Activated naive CD8-positive, alpha-beta T cell treated with anti-CD3 and anti-CD28 coated beads, Interleukin-2, amount 50 U/mL, for 24 hours (primary cell): ENCODE measurements at regions not wholly inside any gene's neighbourhood (a gene's known extent, or its start where the extent isn't known, plus 50 kb on each side); places are given as distances from the start of the nearest gene placed in this dataset.

Experiments
- ATAC-seq: fragments of 150-1000 bp; cut with Tn5 transposase; one replicate; pipeline ENCODE4 v1.10.0; 2021
- DNase-seq: peaks from one replicate; pipeline ENCODE4 v3.0.0; 2021
- H3K27ac Mint-ChIP-seq: one replicate; pipeline ENCODE4 v1.8.0; 2021; ENCODE audit warnings: mild to moderate bottlenecking, mixed read lengths
- H3K27me3 Mint-ChIP-seq: one replicate; pipeline ENCODE4 v1.8.0; 2021; ENCODE audit warnings: mixed read lengths
- H3K36me3 Mint-ChIP-seq: one replicate; pipeline ENCODE4 v1.8.0; 2021; ENCODE audit warnings: low read depth, mixed read lengths
- H3K4me1 Mint-ChIP-seq: one replicate; pipeline ENCODE4 v1.8.0; 2021; ENCODE audit warnings: mixed read lengths
- H3K4me3 Mint-ChIP-seq: one replicate; pipeline ENCODE4 v1.8.0; 2021; ENCODE audit warnings: mild to moderate bottlenecking, moderate library complexity, mixed read lengths
- H3K9me3 Mint-ChIP-seq: one replicate; pipeline ENCODE4 v1.8.0; 2021; ENCODE audit warnings: mixed read lengths

- H3K27ac Mint-ChIP-seq: no peak overlapping the region
- H3K4me3 Mint-ChIP-seq: no peak overlapping the region
- H3K4me1 Mint-ChIP-seq: no peaks in the 10 kb centered on the region
- H3K36me3 Mint-ChIP-seq: peaks cover 1% of the 10 kb centered on the region
- DNase-seq: no peak
- H3K27me3 Mint-ChIP-seq: peaks cover 2% of the 10 kb centered on the region
- no peaks in the 10 kb centered on the region for H3K9me3 Mint-ChIP-seq
- no peak for ATAC-seq
Observed at GRCh38 chr15:100737214-100737613, 134.8 kb downstream of the ASB7 start.

GRCh38 chr15:100738614-100739013 is 136.2 kb downstream of the ASB7 start:
- Mint-ChIP-seq H3K4me3 (no peak overlapping the region), H3K9me3 (no peaks in the 10 kb centered on the region)

GRCh38 chr15:100740138-100740537 is 137.7 kb downstream of the ASB7 start:
- H3K4me3 Mint-ChIP-seq: no peak overlapping the region
- ATAC-seq (no peak), DNase-seq (no peak)
- no peaks in the 10 kb centered on the region for H3K9me3 Mint-ChIP-seq
- H3K4me1 Mint-ChIP-seq: no peaks in the 10 kb centered on the region
- H3K27ac Mint-ChIP-seq: no peak overlapping the region
- no peaks in the 10 kb centered on the region for H3K36me3 Mint-ChIP-seq
- peaks cover 12% of the 10 kb centered on the region for H3K27me3 Mint-ChIP-seq

More at GRCh38 chr15:100738614-100739013, 136.2 kb downstream of the ASB7 start:
- Mint-ChIP-seq H3K27ac (no peak overlapping the region), H3K27me3 (peaks cover 6% of the 10 kb centered on the region), H3K36me3 (peaks cover 1% of the 10 kb centered on the region), H3K4me1 (no peaks in the 10 kb centered on the region)
- ATAC-seq (no peak), DNase-seq (no peak)

- Mint-ChIP-seq H3K36me3 (peaks cover 2% of the 10 kb centered on the region), H3K27me3 (peaks cover 19% of the 10 kb centered on the region), H3K4me3 (no peak overlapping the region), H3K27ac (no peak overlapping the region), H3K4me1 (no peaks in the 10 kb centered on the region), H3K9me3 (peaks cover 12% of the 10 kb centered on the region)
- no peak for DNase-seq
- ATAC-seq: no peak
Observed at GRCh38 chr15:100751585-100751984, 128.0 kb upstream of the ALDH1A3 start.

DNA sequence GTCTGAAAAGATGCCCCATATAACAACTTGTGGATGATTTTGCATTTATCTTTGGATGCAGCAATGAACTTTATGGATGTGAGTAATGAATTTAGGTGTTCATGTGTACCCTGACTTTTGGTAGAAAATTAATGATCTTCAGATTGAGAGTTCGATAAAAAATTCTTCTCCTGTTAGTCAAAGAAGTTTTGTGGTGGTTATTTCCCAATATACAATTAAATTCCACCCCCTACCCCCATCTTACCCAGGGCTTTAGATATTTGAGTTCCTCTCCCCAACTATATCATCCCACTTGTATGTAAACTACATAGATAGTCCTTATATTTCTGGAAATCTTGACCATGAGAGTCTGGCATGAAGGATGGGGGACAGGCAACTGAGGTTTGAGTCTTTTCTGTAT is 126.1 kb upstream of the ALDH1A3 start:
- no peaks in the 10 kb centered on the region for H3K9me3 Mint-ChIP-seq
- no peaks in the 10 kb centered on the region for H3K36me3 Mint-ChIP-seq
- H3K27me3 Mint-ChIP-seq: peaks cover 21% of the 10 kb centered on the region
- no peak overlapping the region for H3K27ac Mint-ChIP-seq
- H3K4me3 Mint-ChIP-seq: no peak overlapping the region
- ATAC-seq (no peak), DNase-seq (no peak)
- no peaks in the 10 kb centered on the region for H3K4me1 Mint-ChIP-seq

- Mint-ChIP-seq H3K4me3 (no peak overlapping the region), H3K36me3 (no peaks in the 10 kb centered on the region), H3K27me3 (peaks cover 28% of the 10 kb centered on the region), H3K9me3 (no peaks in the 10 kb centered on the region), H3K4me1 (no peaks in the 10 kb centered on the region), H3K27ac (no peak overlapping the region)
- DNase-seq (no peak), ATAC-seq (no peak)
Observed at GRCh38 chr15:100757661-100758060, 122.0 kb upstream of the ALDH1A3 start.

DNA sequence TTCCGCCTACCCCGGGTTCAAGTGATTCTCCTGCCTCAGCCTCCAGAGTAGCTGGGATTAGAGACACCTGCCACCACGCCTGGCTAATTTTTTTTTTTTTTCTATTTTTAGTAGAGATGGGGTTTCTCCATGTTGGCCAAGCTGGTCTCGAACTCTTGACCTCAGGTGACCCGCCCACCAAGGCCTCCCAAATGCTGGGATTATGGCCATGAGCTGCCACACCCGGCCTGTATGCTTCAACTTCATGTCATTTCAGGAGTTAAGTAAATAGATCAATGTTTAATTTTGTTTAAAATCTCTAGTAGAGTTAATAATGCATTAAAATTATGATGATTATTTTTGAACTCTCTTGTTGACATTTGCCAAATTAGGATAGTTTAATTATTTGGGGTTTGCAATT is 121.1 kb upstream of the ALDH1A3 start:
- H3K27ac Mint-ChIP-seq: no peak overlapping the region
- DNase-seq: no peak
- H3K27me3 Mint-ChIP-seq: peaks cover 25% of the 10 kb centered on the region
- H3K4me1 Mint-ChIP-seq: no peaks in the 10 kb centered on the region
- H3K9me3 Mint-ChIP-seq: no peaks in the 10 kb centered on the region
- no peak for ATAC-seq
- no peaks in the 10 kb centered on the region for H3K36me3 Mint-ChIP-seq
- H3K4me3 Mint-ChIP-seq: no peak overlapping the region

DNA sequence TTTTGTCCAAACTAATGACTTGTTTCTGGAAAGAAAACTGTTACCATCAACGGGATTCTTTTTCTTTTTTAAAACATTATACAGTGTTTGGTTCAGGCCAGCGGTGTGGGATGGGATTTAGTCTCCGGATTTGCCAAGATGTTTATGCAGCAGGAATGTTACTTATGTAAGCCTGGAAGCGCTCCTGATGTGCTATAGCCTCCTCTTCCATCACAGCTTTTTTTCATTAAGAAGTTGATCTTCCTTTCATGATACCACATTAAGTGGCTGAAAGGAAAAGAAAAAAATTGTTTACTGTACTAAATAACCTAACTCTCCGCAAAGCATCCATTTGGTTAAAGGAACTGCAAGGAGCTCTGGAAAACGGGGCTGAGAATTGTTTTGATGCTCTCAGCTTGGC is 120.5 kb upstream of the ALDH1A3 start:
- no peaks in the 10 kb centered on the region for H3K36me3 Mint-ChIP-seq
- no peaks in the 10 kb centered on the region for H3K4me1 Mint-ChIP-seq
- H3K4me3 Mint-ChIP-seq: no peak overlapping the region
- peaks cover 25% of the 10 kb centered on the region for H3K27me3 Mint-ChIP-seq
- H3K27ac Mint-ChIP-seq: no peak overlapping the region
- DNase-seq (no peak), ATAC-seq (no peak)
- no peaks in the 10 kb centered on the region for H3K9me3 Mint-ChIP-seq

DNA sequence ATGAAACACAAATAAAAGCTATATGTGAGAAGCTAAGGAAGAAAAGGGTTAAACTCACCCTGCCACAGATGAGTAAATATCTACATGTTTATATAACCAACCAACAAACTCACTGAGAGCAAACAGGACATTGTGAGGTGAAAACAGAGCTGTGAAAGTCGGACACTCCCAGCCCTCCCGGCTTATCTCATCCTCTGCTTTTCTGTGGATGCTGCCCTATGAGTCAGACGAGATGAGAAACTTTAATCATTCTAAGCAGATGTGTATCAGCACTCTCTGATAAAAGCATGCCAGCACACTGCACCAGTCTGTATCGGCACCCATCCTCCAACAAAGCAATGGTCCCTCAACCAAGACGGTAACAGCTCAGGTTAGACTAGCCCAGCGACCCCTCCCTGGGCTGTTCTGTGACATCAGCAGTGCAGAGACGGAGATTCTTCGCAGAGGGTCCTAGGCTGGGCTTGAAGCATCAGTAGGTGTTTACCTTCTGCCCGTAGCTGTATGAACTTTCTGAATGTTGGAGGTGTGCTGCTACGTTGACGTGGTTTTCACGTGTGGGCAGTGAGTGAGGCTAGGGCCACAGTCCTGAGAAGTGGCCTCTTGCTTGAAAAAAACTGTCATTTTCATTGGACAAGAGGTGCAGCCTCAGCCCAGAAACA is 119.8 kb upstream of the ALDH1A3 start:
- Mint-ChIP-seq H3K4me3 (no peak overlapping the region), H3K4me1 (no peaks in the 10 kb centered on the region), H3K27ac (no peak overlapping the region), H3K27me3 (peaks cover 25% of the 10 kb centered on the region), H3K36me3 (no peaks in the 10 kb centered on the region), H3K9me3 (no peaks in the 10 kb centered on the region)
- DNase-seq (no peak), ATAC-seq (peak; percentile 71)

DNA sequence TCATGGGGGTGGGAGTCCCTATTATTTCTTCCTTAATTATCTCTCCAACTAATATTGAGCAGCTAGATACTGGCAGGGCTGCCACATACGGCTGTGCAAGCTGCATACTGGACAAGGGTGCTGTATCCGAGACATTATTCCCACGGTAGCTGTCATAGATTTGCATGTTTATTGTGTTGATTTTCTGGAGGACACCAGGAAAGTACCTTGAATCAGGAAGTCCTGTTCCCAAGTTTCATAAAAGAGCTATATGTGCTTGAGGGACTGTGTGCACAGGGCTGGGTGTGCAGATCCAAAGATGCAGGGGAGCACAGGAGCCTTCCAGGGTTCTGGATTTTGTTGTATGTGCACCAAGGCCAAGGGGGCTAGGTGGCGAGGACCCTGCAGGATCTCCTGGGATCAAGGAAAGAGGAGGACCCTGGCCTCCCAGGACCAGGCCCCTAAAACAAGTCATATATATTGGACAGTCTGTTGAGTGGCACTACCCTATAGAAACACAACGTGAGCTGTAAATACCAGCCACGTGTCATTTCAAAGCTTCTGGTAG is 119.2 kb upstream of the ALDH1A3 start:
- DNase-seq: no peak
- Mint-ChIP-seq H3K4me3 (no peak overlapping the region), H3K27me3 (peaks cover 25% of the 10 kb centered on the region), H3K27ac (no peak overlapping the region), H3K4me1 (no peaks in the 10 kb centered on the region), H3K36me3 (no peaks in the 10 kb centered on the region), H3K9me3 (no peaks in the 10 kb centered on the region)
- ATAC-seq: no peak

- no peak for DNase-seq
- Mint-ChIP-seq H3K4me1 (no peaks in the 10 kb centered on the region), H3K9me3 (no peaks in the 10 kb centered on the region), H3K27ac (no peak overlapping the region), H3K4me3 (no peak overlapping the region), H3K27me3 (peaks cover 28% of the 10 kb centered on the region), H3K36me3 (no peaks in the 10 kb centered on the region)
- ATAC-seq: no peak
Observed at GRCh38 chr15:100761290-100761935, 118.2 kb upstream of the ALDH1A3 start.

- Mint-ChIP-seq H3K9me3 (no peaks in the 10 kb centered on the region), H3K27me3 (peaks cover 24% of the 10 kb centered on the region), H3K36me3 (no peaks in the 10 kb centered on the region), H3K27ac (no peak overlapping the region), H3K4me1 (no peaks in the 10 kb centered on the region), H3K4me3 (no peak overlapping the region)
- DNase-seq: no peak
- ATAC-seq: no peak
Observed at GRCh38 chr15:100762289-100762688, 117.3 kb upstream of the ALDH1A3 start.

GRCh38 chr15:100762913-100763834 is 116.5 kb upstream of the ALDH1A3 start:
- Mint-ChIP-seq H3K27me3 (peaks cover 19% of the 10 kb centered on the region), H3K9me3 (no peaks in the 10 kb centered on the region), H3K36me3 (no peaks in the 10 kb centered on the region), H3K4me3 (no peak overlapping the region), H3K4me1 (no peaks in the 10 kb centered on the region), H3K27ac (no peak overlapping the region)
- DNase-seq (no peak), ATAC-seq (no peak)

GRCh38 chr15:100763835-100764750 is 115.5 kb upstream of the ALDH1A3 start:
- Mint-ChIP-seq H3K4me1 (no peaks in the 10 kb centered on the region), H3K27me3 (peaks cover 14% of the 10 kb centered on the region), H3K27ac (no peak overlapping the region), H3K9me3 (no peaks in the 10 kb centered on the region), H3K36me3 (no peaks in the 10 kb centered on the region), H3K4me3 (no peak overlapping the region)
- DNase-seq (no peak), ATAC-seq (no peak)
